ENCODE measurements at regions not wholly inside any gene's neighbourhood (a gene's known extent, or its start where the extent isn't known, plus 50 kb on each side); places are given as distances from the start of the nearest gene placed in this dataset.
A peak's percentile ranks its signal among the peaks of the same experiment; 100 is the strongest.

- no peaks in the 10 kb centered on the region for H3K4me1 Mint-ChIP-seq
- no peaks in the 10 kb centered on the region for H3K9me3 Mint-ChIP-seq
- TF ChIP-seq CTCF (IDR thresholded peaks at IDR 0.05; ENCODE audit: unreplicated experiment in 3 of 3): no peak
- no peaks in the 10 kb centered on the region for H3K36me3 Mint-ChIP-seq (ENCODE audit: low read depth)
- no peak overlapping the region for H3K4me3 Mint-ChIP-seq
- no peak overlapping the region for H3K27ac Mint-ChIP-seq
- H3K27me3 Mint-ChIP-seq (ENCODE audit: low read depth): no peaks in the 10 kb centered on the region
Measured at GRCh38 chr1:195745189-195746010, 862.8 kb downstream of the KCNT2 start.

GRCh38 chr1:195744256-195744655 lies 864.0 kb downstream of the KCNT2 start:
- H3K27ac Mint-ChIP-seq: no peak overlapping the region
- no peaks in the 10 kb centered on the region for H3K4me1 Mint-ChIP-seq
- H3K27me3 Mint-ChIP-seq (ENCODE audit: low read depth): no peaks in the 10 kb centered on the region
- no peak for TF ChIP-seq CTCF (IDR thresholded peaks at IDR 0.05; ENCODE audit: unreplicated experiment in 3 of 3)
- no peak overlapping the region for H3K4me3 Mint-ChIP-seq
- no peaks in the 10 kb centered on the region for H3K36me3 Mint-ChIP-seq (ENCODE audit: low read depth)
- no peaks in the 10 kb centered on the region for H3K9me3 Mint-ChIP-seq

GRCh38 chr1:195740862-195741261 lies 867.4 kb downstream of the KCNT2 start:
- H3K9me3 Mint-ChIP-seq: no peaks in the 10 kb centered on the region
- H3K36me3 Mint-ChIP-seq (ENCODE audit: low read depth): no peaks in the 10 kb centered on the region
- H3K4me1 Mint-ChIP-seq: no peaks in the 10 kb centered on the region
- no peak for TF ChIP-seq CTCF (IDR thresholded peaks at IDR 0.05; ENCODE audit: unreplicated experiment in 3 of 3)
- H3K27ac Mint-ChIP-seq: no peak overlapping the region
- H3K4me3 Mint-ChIP-seq: no peak overlapping the region
- no peaks in the 10 kb centered on the region for H3K27me3 Mint-ChIP-seq (ENCODE audit: low read depth)

GRCh38 chr1:195738966-195739650 lies 869.1 kb downstream of the KCNT2 start:
- H3K36me3 Mint-ChIP-seq (ENCODE audit: low read depth): no peaks in the 10 kb centered on the region
- peak overlapping the region in 1 of 3 experiments; percentile 19 for H3K27ac Mint-ChIP-seq
- H3K9me3 Mint-ChIP-seq: no peaks in the 10 kb centered on the region
- no peaks in the 10 kb centered on the region for H3K4me1 Mint-ChIP-seq
- no peak for TF ChIP-seq CTCF (IDR thresholded peaks at IDR 0.05; ENCODE audit: unreplicated experiment in 3 of 3)
- H3K27me3 Mint-ChIP-seq (ENCODE audit: low read depth): no peaks in the 10 kb centered on the region
- no peak overlapping the region for H3K4me3 Mint-ChIP-seq

- H3K4me3 Mint-ChIP-seq: no peak overlapping the region
- no peaks in the 10 kb centered on the region for H3K9me3 Mint-ChIP-seq
- H3K27ac Mint-ChIP-seq: no peak overlapping the region
- no peak for TF ChIP-seq CTCF (IDR thresholded peaks at IDR 0.05; ENCODE audit: unreplicated experiment in 3 of 3)
- H3K27me3 Mint-ChIP-seq (ENCODE audit: low read depth): no peaks in the 10 kb centered on the region
- H3K4me1 Mint-ChIP-seq: no peaks in the 10 kb centered on the region
- H3K36me3 Mint-ChIP-seq (ENCODE audit: low read depth): no peaks in the 10 kb centered on the region
Measured at GRCh38 chr1:195735140-195735539, 873.1 kb downstream of the KCNT2 start.
